ENCODE measurements at regions not wholly inside any gene's neighbourhood (a gene's known extent, or its start where the extent isn't known, plus 50 kb on each side); places are given as distances from the start of the nearest gene placed in this dataset.

GRCh38 chr20:56826705-56827665, 197.9 kb downstream of the TFAP2C start:
- Histone ChIP-seq H3K4me1 (ENCODE audit: control insufficient read depth in 2 of 2, insufficient read depth in 2 of 2, low read length in 2 of 2) (no peaks in the 10 kb centered on the region), H3K27me3 (ENCODE audit: control insufficient read depth in 2 of 2, insufficient read depth in 2 of 2, low read length in 2 of 2) (peaks cover 3 to 5% of the 10 kb centered on the region in 2 donors), H3K9me3 (ENCODE audit: control insufficient read depth in 2 of 2, low read length in 2 of 2) (no peaks in the 10 kb centered on the region), H3K36me3 (ENCODE audit: control insufficient read depth in 2 of 2, insufficient read depth in 2 of 2, low read length in 2 of 2) (no peaks in the 10 kb centered on the region), H3K4me3 (ENCODE audit: low read length in 2 of 2) (no peak overlapping the region), H3K9ac (ENCODE audit: low read depth in 1 of 2, low read length in 2 of 2) (no peak overlapping the region), H3K27ac (ENCODE audit: low read depth in 2 of 2, low read length in 2 of 2) (peak overlapping the region in 1 of 2 donors; percentile 32)

- H3K27me3 ChIP-seq (ENCODE audit: control insufficient read depth in 2 of 2, insufficient read depth in 2 of 2, low read length in 2 of 2), result peaks cover 3 to 5% of the 10 kb centered on the region in 2 donors
- H3K27ac ChIP-seq (ENCODE audit: low read depth in 2 of 2, low read length in 2 of 2), result peak overlapping the region in 1 of 2 donors; percentile 32
- H3K9me3 ChIP-seq (ENCODE audit: control insufficient read depth in 2 of 2, low read length in 2 of 2), result no peaks in the 10 kb centered on the region
These were observed 198.7 kb downstream of the TFAP2C start for GRCh38 chr20:56827763-56828162.

GRCh38 chr20:56828402-56828801, 199.3 kb downstream of the TFAP2C start:
- no peaks in the 10 kb centered on the region for H3K36me3 ChIP-seq (ENCODE audit: control insufficient read depth in 2 of 2, insufficient read depth in 2 of 2, low read length in 2 of 2)
- peaks cover 3 to 5% of the 10 kb centered on the region in 2 donors for H3K27me3 ChIP-seq (ENCODE audit: control insufficient read depth in 2 of 2, insufficient read depth in 2 of 2, low read length in 2 of 2)
- H3K4me1 ChIP-seq (ENCODE audit: control insufficient read depth in 2 of 2, insufficient read depth in 2 of 2, low read length in 2 of 2), result no peaks in the 10 kb centered on the region
- H3K27ac ChIP-seq (ENCODE audit: low read depth in 2 of 2, low read length in 2 of 2), result no peak overlapping the region
- H3K9ac ChIP-seq (ENCODE audit: low read depth in 1 of 2, low read length in 2 of 2), result no peak overlapping the region
- H3K4me3 ChIP-seq (ENCODE audit: low read length in 2 of 2), result no peak overlapping the region
- H3K9me3 ChIP-seq (ENCODE audit: control insufficient read depth in 2 of 2, low read length in 2 of 2), result no peaks in the 10 kb centered on the region

More at GRCh38 chr20:56827763-56828162, 198.7 kb downstream of the TFAP2C start:
- Histone ChIP-seq H3K36me3 (ENCODE audit: control insufficient read depth in 2 of 2, insufficient read depth in 2 of 2, low read length in 2 of 2) (no peaks in the 10 kb centered on the region), H3K4me1 (ENCODE audit: control insufficient read depth in 2 of 2, insufficient read depth in 2 of 2, low read length in 2 of 2) (no peaks in the 10 kb centered on the region), H3K9ac (ENCODE audit: low read depth in 1 of 2, low read length in 2 of 2) (no peak overlapping the region), H3K4me3 (ENCODE audit: low read length in 2 of 2) (no peak overlapping the region)

GRCh38 chr20:56829788-56830385, 200.8 kb downstream of the TFAP2C start:
- Histone ChIP-seq H3K9me3 (ENCODE audit: control insufficient read depth in 2 of 2, low read length in 2 of 2) (no peaks in the 10 kb centered on the region), H3K9ac (ENCODE audit: low read depth in 1 of 2, low read length in 2 of 2) (no peak overlapping the region), H3K27me3 (ENCODE audit: control insufficient read depth in 2 of 2, insufficient read depth in 2 of 2, low read length in 2 of 2) (peaks cover 3 to 8% of the 10 kb centered on the region in 2 donors), H3K4me3 (ENCODE audit: low read length in 2 of 2) (no peak overlapping the region), H3K36me3 (ENCODE audit: control insufficient read depth in 2 of 2, insufficient read depth in 2 of 2, low read length in 2 of 2) (no peaks in the 10 kb centered on the region), H3K27ac (ENCODE audit: low read depth in 2 of 2, low read length in 2 of 2) (no peak overlapping the region), H3K4me1 (ENCODE audit: control insufficient read depth in 2 of 2, insufficient read depth in 2 of 2, low read length in 2 of 2) (no peaks in the 10 kb centered on the region)

GRCh38 chr20:56831795-56832194, 202.7 kb downstream of the TFAP2C start:
- peaks cover 3 to 8% of the 10 kb centered on the region in 2 donors for H3K27me3 ChIP-seq (ENCODE audit: control insufficient read depth in 2 of 2, insufficient read depth in 2 of 2, low read length in 2 of 2)

GRCh38 chr20:56833427-56833826, 204.3 kb downstream of the TFAP2C start:
- no peak overlapping the region for H3K27ac ChIP-seq (ENCODE audit: low read depth in 2 of 2, low read length in 2 of 2)
- no peak overlapping the region for H3K4me3 ChIP-seq (ENCODE audit: low read length in 2 of 2)
- H3K9ac ChIP-seq (ENCODE audit: low read depth in 1 of 2, low read length in 2 of 2), result no peak overlapping the region
- no peaks in the 10 kb centered on the region for H3K9me3 ChIP-seq (ENCODE audit: control insufficient read depth in 2 of 2, low read length in 2 of 2)
- no peaks in the 10 kb centered on the region for H3K4me1 ChIP-seq (ENCODE audit: control insufficient read depth in 2 of 2, insufficient read depth in 2 of 2, low read length in 2 of 2)
- H3K27me3 ChIP-seq (ENCODE audit: control insufficient read depth in 2 of 2, insufficient read depth in 2 of 2, low read length in 2 of 2), result peaks cover 3 to 8% of the 10 kb centered on the region in 2 donors
- no peaks in the 10 kb centered on the region for H3K36me3 ChIP-seq (ENCODE audit: control insufficient read depth in 2 of 2, insufficient read depth in 2 of 2, low read length in 2 of 2)

More at GRCh38 chr20:56831795-56832194, 202.7 kb downstream of the TFAP2C start:
- Histone ChIP-seq H3K4me1 (ENCODE audit: control insufficient read depth in 2 of 2, insufficient read depth in 2 of 2, low read length in 2 of 2) (no peaks in the 10 kb centered on the region), H3K9ac (ENCODE audit: low read depth in 1 of 2, low read length in 2 of 2) (no peak overlapping the region), H3K36me3 (ENCODE audit: control insufficient read depth in 2 of 2, insufficient read depth in 2 of 2, low read length in 2 of 2) (no peaks in the 10 kb centered on the region), H3K27ac (ENCODE audit: low read depth in 2 of 2, low read length in 2 of 2) (no peak overlapping the region), H3K9me3 (ENCODE audit: control insufficient read depth in 2 of 2, low read length in 2 of 2) (no peaks in the 10 kb centered on the region), H3K4me3 (ENCODE audit: low read length in 2 of 2) (no peak overlapping the region)

GRCh38 chr20:56835829-56836550, 206.9 kb downstream of the TFAP2C start:
- Histone ChIP-seq H3K4me3 (ENCODE audit: low read length in 2 of 2) (no peak overlapping the region), H3K36me3 (ENCODE audit: control insufficient read depth in 2 of 2, insufficient read depth in 2 of 2, low read length in 2 of 2) (no peaks in the 10 kb centered on the region), H3K27ac (ENCODE audit: low read depth in 2 of 2, low read length in 2 of 2) (no peak overlapping the region), H3K9ac (ENCODE audit: low read depth in 1 of 2, low read length in 2 of 2) (no peak overlapping the region), H3K27me3 (ENCODE audit: control insufficient read depth in 2 of 2, insufficient read depth in 2 of 2, low read length in 2 of 2) (peaks cover 3% of the 10 kb centered on the region in 2 donors), H3K4me1 (ENCODE audit: control insufficient read depth in 2 of 2, insufficient read depth in 2 of 2, low read length in 2 of 2) (no peaks in the 10 kb centered on the region), H3K9me3 (ENCODE audit: control insufficient read depth in 2 of 2, low read length in 2 of 2) (no peaks in the 10 kb centered on the region)

- no peaks in the 10 kb centered on the region for H3K4me1 ChIP-seq (ENCODE audit: control insufficient read depth in 2 of 2, insufficient read depth in 2 of 2, low read length in 2 of 2)
- H3K36me3 ChIP-seq (ENCODE audit: control insufficient read depth in 2 of 2, insufficient read depth in 2 of 2, low read length in 2 of 2), result no peaks in the 10 kb centered on the region
- H3K27me3 ChIP-seq (ENCODE audit: control insufficient read depth in 2 of 2, insufficient read depth in 2 of 2, low read length in 2 of 2), result no peaks in the 10 kb centered on the region
- H3K9ac ChIP-seq (ENCODE audit: low read depth in 1 of 2, low read length in 2 of 2), result no peak overlapping the region
- H3K9me3 ChIP-seq (ENCODE audit: control insufficient read depth in 2 of 2, low read length in 2 of 2), result no peaks in the 10 kb centered on the region
- no peak overlapping the region for H3K4me3 ChIP-seq (ENCODE audit: low read length in 2 of 2)
- H3K27ac ChIP-seq (ENCODE audit: low read depth in 2 of 2, low read length in 2 of 2), result no peak overlapping the region
These were observed 210.1 kb downstream of the TFAP2C start for GRCh38 chr20:56839222-56839621.

GRCh38 chr20:56839786-56840185, 210.7 kb downstream of the TFAP2C start:
- Histone ChIP-seq H3K27me3 (ENCODE audit: control insufficient read depth in 2 of 2, insufficient read depth in 2 of 2, low read length in 2 of 2) (no peaks in the 10 kb centered on the region), H3K27ac (ENCODE audit: low read depth in 2 of 2, low read length in 2 of 2) (no peak overlapping the region), H3K9ac (ENCODE audit: low read depth in 1 of 2, low read length in 2 of 2) (no peak overlapping the region)

More at GRCh38 chr20:56839786-56840185, 210.7 kb downstream of the TFAP2C start:
- Histone ChIP-seq H3K9me3 (ENCODE audit: control insufficient read depth in 2 of 2, low read length in 2 of 2) (no peaks in the 10 kb centered on the region), H3K4me1 (ENCODE audit: control insufficient read depth in 2 of 2, insufficient read depth in 2 of 2, low read length in 2 of 2) (no peaks in the 10 kb centered on the region), H3K4me3 (ENCODE audit: low read length in 2 of 2) (no peak overlapping the region), H3K36me3 (ENCODE audit: control insufficient read depth in 2 of 2, insufficient read depth in 2 of 2, low read length in 2 of 2) (no peaks in the 10 kb centered on the region)

Measured in mucosa of rectum (tissue), 2 donors.